ENCODE measurements at regions not wholly inside any gene's neighbourhood (a gene's known extent, or its start where the extent isn't known, plus 50 kb on each side); places are given as distances from the start of the nearest gene placed in this dataset.
A peak's percentile ranks its signal among the peaks of the same experiment; 100 is the strongest.

GRCh38 chr1:99566290-99567021 is 79.5 kb upstream of the PALMD start:
- FAIRE-seq: peak; percentile 94
- peak; percentile 99 for ATAC-seq
- ChIA-PET POLR2A (interaction anchor here (2.0 to 2.8 kb wide), 3 partner anchors 13 to 80 kb away, joined by 11 to 20 read pairs (median 11); partner anchors contain the start of gene PALMD), CTCF (ENCODE audit: low intra/inter-chr PET ratio, low total read pairs) (no interaction called here)
- Histone ChIP-seq H3K27me3 (ENCODE audit: control insufficient read depth in 1 of 2, insufficient read depth in 2 of 2, low read length in 2 of 2) (no peaks in the 10 kb centered on the region), H3K4me3 (replicated peaks in 1 of 3; ENCODE audit: insufficient read depth in 1 of 3, low read depth in 2 of 3, low read length in 3 of 3) (peak overlapping the region in 2 of 3 experiments; percentile 38 to 51; a peak in 3 of 6 replicates), H3K36me3 (replicated peaks in 1 of 2; ENCODE audit: control insufficient read depth in 1 of 2, insufficient read depth in 2 of 2, low read length in 2 of 2) (no peaks in the 10 kb centered on the region), H2AFZ (ENCODE audit: low read length) (no peak overlapping the region), H3K27ac (ENCODE audit: extremely low read length, insufficient read depth, low read length) (peak overlapping the region; percentile 96), H3K9me3 (ENCODE audit: low read length) (no peaks in the 10 kb centered on the region), H4K20me1 (ENCODE audit: insufficient read depth, low read length) (no peaks in the 10 kb centered on the region), H3K4me1 (ENCODE audit: insufficient read depth, low read length) (peaks cover 70% of the 10 kb centered on the region), H3K9ac (ENCODE audit: insufficient read depth, low read depth, low read length) (peak overlapping the region; percentile 65), H3K4me2 (ENCODE audit: low read depth, low read length) (peak overlapping the region; percentile 73), H3K79me2 (ENCODE audit: insufficient read depth, low read length) (no peaks in the 10 kb centered on the region)
- DNase-seq (ENCODE audit: low spot score): peak; percentile 97
- BruUV-seq (replicated peaks): TSS peak; percentile 99
- WGBS (ENCODE audit: low lambda C conversion rate): 0% methylated on average over 4 of the region's 4 CpGs
- intact Hi-C loops (cut with micrococcal nuclease; ENCODE audit: unreplicated experiment): loop anchor here (1.0 to 5.0 kb wide), 2 partner anchors 36 to 79 kb away; no protein-coding TSS in a partner anchor
- in situ Hi-C loops (cut with HindIII; ENCODE audit: extremely low pct_ligation_motif_present, low pct_unique_long_range_greater_than_20kb): no loop called here
- TF ChIP-seq BRF2 (CRISPR knock-in tag; IDR thresholded peaks at IDR 0.05) (no peak), ZNF18 (CRISPR knock-in tag; IDR thresholded peaks at IDR 0.05; ENCODE audit: insufficient replicate concordance) (peak; percentile 27), HCFC1 (IDR thresholded peaks at IDR 0.05; ENCODE audit: low read depth, low read length) (no peak), ZNF691 (CRISPR knock-in tag; IDR thresholded peaks at IDR 0.05; ENCODE audit: borderline replicate concordance, low read depth) (no peak), FOSL1 (CRISPR knock-in tag; IDR thresholded peaks at IDR 0.05; ENCODE audit: borderline replicate concordance) (no peak), ATF4 (CRISPR knock-in tag; IDR thresholded peaks at IDR 0.05) (no peak), MAFF (IDR thresholded peaks at IDR 0.05; ENCODE audit: low read depth, low read length) (no peak), ZGPAT (CRISPR knock-in tag; IDR thresholded peaks at IDR 0.05) (peak; percentile 73; the same call in 1 of the 2 replicates), IRF1 (CRISPR knock-in tag; IDR thresholded peaks at IDR 0.05; ENCODE audit: low read depth) (no peak), TSC22D2 (CRISPR knock-in tag; IDR thresholded peaks at IDR 0.05; ENCODE audit: borderline replicate concordance) (no peak), IRF2 (CRISPR knock-in tag; IDR thresholded peaks at IDR 0.05) (peak; percentile 74; the same call in 1 of the 2 replicates), JARID2 (CRISPR knock-in tag; IDR thresholded peaks at IDR 0.05; ENCODE audit: insufficient replicate concordance) (no peak), PHF8 (CRISPR knock-in tag; IDR thresholded peaks at IDR 0.05) (no peak), ARHGAP35 (CRISPR knock-in tag; IDR thresholded peaks at IDR 0.05; ENCODE audit: borderline replicate concordance) (no peak), ZFP37 (CRISPR knock-in tag; IDR thresholded peaks at IDR 0.05; ENCODE audit: borderline replicate concordance) (no peak), ETV6 (CRISPR knock-in tag; conservative IDR thresholded peaks at IDR 0.05) (no peak), HNRNPL (IDR thresholded peaks at IDR 0.05; ENCODE audit: low read depth, low read length) (no peak)
